GM23338 (cell line): ENCODE measurements at regions not wholly inside any gene's neighbourhood (a gene's known extent, or its start where the extent isn't known, plus 50 kb on each side); places are given as distances from the start of the nearest gene placed in this dataset.

Source experiments
- ATAC-seq: fragments of 200-7000 bp; cut with Tn5 transposase; 3 replicates; pipeline ENCODE4 v1.9.1; 2020
- DNase-seq: peaks from one replicate; pipeline ENCODE4 v3.0.0-alpha.2; 2015; ENCODE audit warnings: low spot score
- H2AFZ ChIP-seq: fragments of 200-600 bp; sonication (generic); 2 replicates; pipeline ENCODE4 v1.8.0; 2016; ENCODE audit warnings: antibody characterized with exemption, mild to moderate bottlenecking, moderate library complexity
- H3F3A ChIP-seq: fragments of 200-600 bp; sonication (generic); replicated peaks from 2 replicates; pipeline ENCODE4 v1.8.0; 2017; ENCODE audit warnings: antibody characterized with exemption, mixed run types, low read depth
- H3K27ac ChIP-seq: fragments of 200-600 bp; sonication (generic); 2 replicates; pipeline ENCODE4 v1.6.1; 2016; ENCODE audit warnings: low read depth
- H3K27me3 ChIP-seq: fragments of 200-600 bp; sonication (generic); 2 replicates; pipeline ENCODE4 v1.8.0; 2016; ENCODE audit warnings: mild to moderate bottlenecking, mixed run types, moderate library complexity; ENCODE audit not compliant: insufficient read depth
- H3K36me3 ChIP-seq: fragments of 200-600 bp; sonication (generic); 2 replicates; pipeline ENCODE4 v1.8.0; 2016; ENCODE audit warnings: mild to moderate bottlenecking; ENCODE audit not compliant: insufficient read depth
- H3K4me1 ChIP-seq: fragments of 200-600 bp; sonication (generic); 2 replicates; pipeline ENCODE4 v1.8.0; 2016; ENCODE audit warnings: mild to moderate bottlenecking, moderate library complexity; ENCODE audit not compliant: insufficient read depth
- H3K4me2 ChIP-seq: fragments of 200-600 bp; sonication (generic); 2 replicates; pipeline ENCODE4 v1.7.1; 2017; ENCODE audit warnings: mixed run types
- H3K4me3 ChIP-seq: fragments of 200-600 bp; sonication (generic); 2 replicates; pipeline ENCODE4 v1.6.1; 2016; ENCODE audit warnings: mixed run types
- H3K79me2 ChIP-seq: fragments of 200-600 bp; sonication (generic); replicated peaks from 2 replicates; pipeline ENCODE4 v1.8.0; 2017; ENCODE audit warnings: mild to moderate bottlenecking; ENCODE audit not compliant: insufficient read depth
- H3K9me2 ChIP-seq: fragments of 200-600 bp; sonication (generic); 2 replicates; pipeline ENCODE4 v1.8.0; 2017; ENCODE audit not compliant: insufficient read depth
- H4K20me1 ChIP-seq: fragments of 200-600 bp; sonication (generic); replicated peaks from 2 replicates; pipeline ENCODE4 v1.8.0; 2017; ENCODE audit warnings: mild to moderate bottlenecking; ENCODE audit not compliant: insufficient read depth
- H3K27ac Mint-ChIP-seq: 2 replicates; pipeline ENCODE4 v1.8.0; 2020; ENCODE audit warnings: inconsistent platforms, mild to moderate bottlenecking, moderate library complexity, mixed read lengths
- H3K27me3 Mint-ChIP-seq: 3 replicates; pipeline ENCODE4 v1.8.0; 2022; ENCODE audit warnings: low read depth, mild to moderate bottlenecking, moderate library complexity, mixed read lengths, inconsistent platforms; ENCODE audit not compliant: insufficient read depth, poor library complexity
- H3K36me3 Mint-ChIP-seq: 3 replicates; pipeline ENCODE4 v1.8.0; 2021; ENCODE audit warnings: low read depth, mild to moderate bottlenecking, inconsistent platforms, moderate library complexity, mixed read lengths
- H3K4me1 Mint-ChIP-seq: 3 replicates; pipeline ENCODE4 v1.8.0; 2020; ENCODE audit warnings: mild to moderate bottlenecking, inconsistent platforms, mixed read lengths
- H3K4me3 Mint-ChIP-seq: 3 replicates; pipeline ENCODE4 v1.8.0; 2021; ENCODE audit warnings: moderate library complexity, mild to moderate bottlenecking, inconsistent platforms, mixed read lengths
- H3K9me3 Mint-ChIP-seq: 3 replicates; pipeline ENCODE4 v1.8.0; 2020; ENCODE audit warnings: moderate library complexity, mild to moderate bottlenecking, inconsistent platforms, mixed read lengths
- CTCF ChIP-seq, 2 experiments: fragments of 200-600 bp in 1 of 2; sonication (generic) in 1 of 2; conservative IDR thresholded peaks; 2 replicates each; pipeline versions ENCODE4 v1.5.1 to v1.6.1; 2016 to 2017; ENCODE audit warnings: antibody characterized with exemption in 2 of 2, low read depth in 2 of 2, mild to moderate bottlenecking in 2 of 2, moderate library complexity in 1 of 2
- ETS1 ChIP-seq: IDR thresholded peaks from 2 replicates; pipeline ENCODE4 v1.6.1; 2016; ENCODE audit warnings: antibody characterized with exemption
- EZH2 ChIP-seq: fragments of 200-600 bp; sonication (generic); IDR thresholded peaks from one replicate; pipeline ENCODE4 v1.8.0; 2017; ENCODE audit warnings: antibody characterized with exemption, mild to moderate bottlenecking, low read depth; ENCODE audit not compliant: unreplicated experiment
- EZH2phosphoT487 ChIP-seq: fragments of 200-600 bp; sonication (generic); IDR thresholded peaks from one replicate; pipeline ENCODE4 v1.8.1; 2018; ENCODE audit warnings: antibody characterized with exemption; ENCODE audit not compliant: unreplicated experiment
- JUNB ChIP-seq: IDR thresholded peaks from one replicate; pipeline ENCODE4 v1.6.1; 2016; ENCODE audit warnings: antibody characterized with exemption; ENCODE audit not compliant: unreplicated experiment
- NANOG ChIP-seq: IDR thresholded peaks from 2 replicates; pipeline ENCODE4 v1.6.1; 2016; ENCODE audit warnings: antibody characterized with exemption, borderline replicate concordance
- POLR2AphosphoS5 ChIP-seq: IDR thresholded peaks from 2 replicates; pipeline ENCODE4 v1.6.1; 2016; ENCODE audit warnings: antibody characterized with exemption, low read depth
- REST ChIP-seq: IDR thresholded peaks from one replicate; pipeline ENCODE4 v1.6.1; 2018; ENCODE audit warnings: antibody characterized with exemption; ENCODE audit not compliant: unreplicated experiment
- STAT1 ChIP-seq: IDR thresholded peaks from one replicate; pipeline ENCODE4 v1.6.1; 2016; ENCODE audit warnings: antibody characterized with exemption; ENCODE audit not compliant: unreplicated experiment
- ZNF114 ChIP-seq: fragments of 250-450 bp; sonication (Bioruptor Pico); IDR thresholded peaks from 2 replicates; pipeline ENCODE4 v1.5.0; 2020; ENCODE audit warnings: mild to moderate bottlenecking, moderate library complexity
- ZNF462 ChIP-seq: fragments of 250-450 bp; sonication (Bioruptor Pico); IDR thresholded peaks from 2 replicates; pipeline ENCODE4 v1.5.0; 2020; ENCODE audit warnings: mild to moderate bottlenecking, moderate library complexity

- no peak for TF ChIP-seq REST
Observed at GRCh38 chr7:9192969-9193368, 759.6 kb downstream of the NXPH1 start (continued).

GRCh38 chr7:9200626-9201025 is 767.2 kb downstream of the NXPH1 start:
- Histone ChIP-seq H2AFZ (no peak overlapping the region), H4K20me1 (no peaks in the 10 kb centered on the region), H3F3A (no peaks in the 10 kb centered on the region), H3K36me3 (no peaks in the 10 kb centered on the region), H3K4me1 (0 out of 2 replicates have a peak, but pooled peaks cover 3% of the 10 kb centered on the region), H3K4me2 (no peak overlapping the region), H3K79me2 (no peaks in the 10 kb centered on the region), H3K27ac (no peak overlapping the region), H3K4me3 (no peak overlapping the region), H3K9me2 (no peaks in the 10 kb centered on the region), H3K27me3 (no peaks in the 10 kb centered on the region)
- no peaks in the 10 kb centered on the region for H3K27me3 Mint-ChIP-seq
- peaks cover 8% of the 10 kb centered on the region; the same call in 2 of the 3 replicates for H3K4me1 Mint-ChIP-seq
- no peak for ATAC-seq
- H3K36me3 Mint-ChIP-seq: no peaks in the 10 kb centered on the region
- H3K4me3 Mint-ChIP-seq: no peak overlapping the region
- H3K27ac Mint-ChIP-seq: no peak overlapping the region
- DNase-seq: no peak
- no peaks in the 10 kb centered on the region for H3K9me3 Mint-ChIP-seq
- TF ChIP-seq CTCF (conservative IDR thresholded peaks at IDR 0.05; ENCODE audit: low read depth in 2 of 2) (no peak), ZNF462 (CRISPR knock-in tag) (no peak), EZH2 (no peak), POLR2AphosphoS5 (no peak), ETS1 (no peak), STAT1 (no peak), EZH2phosphoT487 (no peak), NANOG (no peak), JUNB (no peak), ZNF114 (CRISPR knock-in tag) (no peak)
